IMR-90 (cell line): ENCODE measurements at regions not wholly inside any gene's neighbourhood (a gene's known extent, or its start where the extent isn't known, plus 50 kb on each side); places are given as distances from the start of the nearest gene placed in this dataset.

Experiments
- POLR2A ChIP-seq: IDR thresholded peaks from 2 replicates; pipeline ENCODE4 v1.6.1; 2012; ENCODE audit warnings: mild to moderate bottlenecking, low read depth, low read length
- RCOR1 ChIP-seq: IDR thresholded peaks from 2 replicates; pipeline ENCODE4 v1.6.1; 2012; ENCODE audit warnings: mild to moderate bottlenecking, low read length, improper control_type of control experiment; ENCODE audit not compliant: insufficient replicate concordance
- TF ChIP-seq, protein P1 (sequence below): conservative IDR thresholded peaks from 2 replicates; pipeline ENCODE4 v1.5.1; 2012; ENCODE audit warnings: mild to moderate bottlenecking, low read depth, low read length, improper control_type of control experiment
- TF ChIP-seq, protein P2 (sequence below): fragments of 150-350 bp; IDR thresholded peaks from 2 replicates; pipeline ENCODE4 v1.6.1; 2017; ENCODE audit warnings: mild to moderate bottlenecking, antibody characterized with exemption, low read length, low read depth

DNA sequence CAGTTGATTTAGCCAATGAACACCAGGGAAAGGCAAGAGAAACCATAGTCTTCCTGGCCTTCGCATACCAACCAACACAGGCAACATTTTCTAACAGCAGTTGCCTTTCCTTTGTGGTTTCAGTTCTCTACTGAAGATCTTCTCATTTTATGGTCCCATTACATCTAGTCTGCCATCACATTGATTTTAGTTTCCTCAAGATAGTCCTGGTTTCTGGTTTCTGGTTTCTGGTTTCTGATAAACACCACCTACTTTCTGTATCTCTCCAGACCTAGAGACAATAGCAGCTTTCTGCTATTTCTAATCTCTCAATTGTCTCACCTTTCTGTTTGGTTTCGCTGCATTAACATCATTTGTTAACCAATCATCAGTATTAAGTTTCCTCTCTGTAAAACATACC is 646.3 kb upstream of the SPANXN1 start:
- TF ChIP-seq, protein P1, sequence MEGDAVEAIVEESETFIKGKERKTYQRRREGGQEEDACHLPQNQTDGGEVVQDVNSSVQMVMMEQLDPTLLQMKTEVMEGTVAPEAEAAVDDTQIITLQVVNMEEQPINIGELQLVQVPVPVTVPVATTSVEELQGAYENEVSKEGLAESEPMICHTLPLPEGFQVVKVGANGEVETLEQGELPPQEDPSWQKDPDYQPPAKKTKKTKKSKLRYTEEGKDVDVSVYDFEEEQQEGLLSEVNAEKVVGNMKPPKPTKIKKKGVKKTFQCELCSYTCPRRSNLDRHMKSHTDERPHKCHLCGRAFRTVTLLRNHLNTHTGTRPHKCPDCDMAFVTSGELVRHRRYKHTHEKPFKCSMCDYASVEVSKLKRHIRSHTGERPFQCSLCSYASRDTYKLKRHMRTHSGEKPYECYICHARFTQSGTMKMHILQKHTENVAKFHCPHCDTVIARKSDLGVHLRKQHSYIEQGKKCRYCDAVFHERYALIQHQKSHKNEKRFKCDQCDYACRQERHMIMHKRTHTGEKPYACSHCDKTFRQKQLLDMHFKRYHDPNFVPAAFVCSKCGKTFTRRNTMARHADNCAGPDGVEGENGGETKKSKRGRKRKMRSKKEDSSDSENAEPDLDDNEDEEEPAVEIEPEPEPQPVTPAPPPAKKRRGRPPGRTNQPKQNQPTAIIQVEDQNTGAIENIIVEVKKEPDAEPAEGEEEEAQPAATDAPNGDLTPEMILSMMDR, result no peak
- TF ChIP-seq, protein P2, sequence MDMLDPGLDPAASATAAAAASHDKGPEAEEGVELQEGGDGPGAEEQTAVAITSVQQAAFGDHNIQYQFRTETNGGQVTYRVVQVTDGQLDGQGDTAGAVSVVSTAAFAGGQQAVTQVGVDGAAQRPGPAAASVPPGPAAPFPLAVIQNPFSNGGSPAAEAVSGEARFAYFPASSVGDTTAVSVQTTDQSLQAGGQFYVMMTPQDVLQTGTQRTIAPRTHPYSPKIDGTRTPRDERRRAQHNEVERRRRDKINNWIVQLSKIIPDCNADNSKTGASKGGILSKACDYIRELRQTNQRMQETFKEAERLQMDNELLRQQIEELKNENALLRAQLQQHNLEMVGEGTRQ, result no peak
- TF ChIP-seq RCOR1, result no peak
- TF ChIP-seq POLR2A, result no peak
